ENCODE measurements at regions not wholly inside any gene's neighbourhood (a gene's known extent, or its start where the extent isn't known, plus 50 kb on each side); places are given as distances from the start of the nearest gene placed in this dataset.
"Not testable (repeated sequence)": the region's sequence is repeated elsewhere in the genome, so short reads cannot be mapped to it uniquely, and the experiment has no call there.

DNA sequence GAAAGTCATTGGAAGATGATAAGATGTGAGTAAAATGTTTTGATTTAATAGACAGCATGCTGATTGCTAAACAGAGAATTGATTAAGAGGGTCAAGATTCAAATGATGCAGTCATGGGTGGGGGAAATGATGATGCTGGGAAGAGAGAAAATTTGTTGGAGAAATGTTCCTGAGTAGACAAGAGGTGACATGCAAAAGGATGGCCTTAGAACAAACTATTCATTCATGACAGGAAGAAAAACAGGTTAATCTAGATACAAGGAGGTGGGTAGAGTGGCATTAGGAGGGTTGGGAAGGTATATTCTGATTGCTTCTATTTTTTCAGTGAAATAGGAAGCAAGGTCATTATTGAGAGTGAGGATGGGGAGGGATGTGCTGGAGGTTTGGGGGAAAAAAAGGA lies 146.7 kb downstream of the SEM1 start:
- no peak overlapping the region for H3K4me2 ChIP-seq
- no peaks in the 10 kb centered on the region for H3K36me3 ChIP-seq
- no peak overlapping the region for H3K4me3 ChIP-seq
- no peaks in the 10 kb centered on the region for H3K9me3 ChIP-seq
- no peaks in the 10 kb centered on the region for H3K27me3 ChIP-seq
- H4K20me1 ChIP-seq, result no peaks in the 10 kb centered on the region
- H3K27ac ChIP-seq, result no peak overlapping the region
- TF ChIP-seq Cebpa-rat (IDR thresholded peaks at IDR 0.05), result no peak
- H3K4me1 ChIP-seq, result no peaks in the 10 kb centered on the region
- H3K9ac ChIP-seq, result no peak overlapping the region

GRCh38 chr7:96562458-96562857 lies 147.2 kb downstream of the SEM1 start:
- Histone ChIP-seq H3K4me1 (no peaks in the 10 kb centered on the region), H3K9me3 (no peaks in the 10 kb centered on the region), H3K27me3 (no peaks in the 10 kb centered on the region), H3K9ac (no peak overlapping the region), H3K4me3 (no peak overlapping the region), H3K27ac (no peak overlapping the region), H3K36me3 (no peaks in the 10 kb centered on the region), H4K20me1 (no peaks in the 10 kb centered on the region), H3K4me2 (no peak overlapping the region)
- no peak for TF ChIP-seq Cebpa-rat (IDR thresholded peaks at IDR 0.05)

- Histone ChIP-seq H3K9ac (no peak overlapping the region), H3K4me1 (no peaks in the 10 kb centered on the region), H3K4me2 (no peak overlapping the region), H3K27me3 (no peaks in the 10 kb centered on the region), H3K9me3 (no peaks in the 10 kb centered on the region), H3K4me3 (no peak overlapping the region), H4K20me1 (no peaks in the 10 kb centered on the region), H3K27ac (no peak overlapping the region), H3K36me3 (no peaks in the 10 kb centered on the region)
- no peak for TF ChIP-seq Cebpa-rat (IDR thresholded peaks at IDR 0.05)
Observed at GRCh38 chr7:96561892-96562291, 147.8 kb downstream of the SEM1 start.

- no peaks in the 10 kb centered on the region for H3K27me3 ChIP-seq
- H4K20me1 ChIP-seq, result no peaks in the 10 kb centered on the region
- H3K9ac ChIP-seq, result no peak overlapping the region
- H3K36me3 ChIP-seq, result no peaks in the 10 kb centered on the region
- H3K9me3 ChIP-seq, result no peaks in the 10 kb centered on the region
- no peaks in the 10 kb centered on the region for H3K4me1 ChIP-seq
- H3K4me2 ChIP-seq, result no peak overlapping the region
- H3K4me3 ChIP-seq, result no peak overlapping the region
- TF ChIP-seq Cebpa-rat (IDR thresholded peaks at IDR 0.05), result no peak
- H3K27ac ChIP-seq, result no peak overlapping the region
Observed at GRCh38 chr7:96558530-96558929, 151.1 kb downstream of the SEM1 start.

DNA sequence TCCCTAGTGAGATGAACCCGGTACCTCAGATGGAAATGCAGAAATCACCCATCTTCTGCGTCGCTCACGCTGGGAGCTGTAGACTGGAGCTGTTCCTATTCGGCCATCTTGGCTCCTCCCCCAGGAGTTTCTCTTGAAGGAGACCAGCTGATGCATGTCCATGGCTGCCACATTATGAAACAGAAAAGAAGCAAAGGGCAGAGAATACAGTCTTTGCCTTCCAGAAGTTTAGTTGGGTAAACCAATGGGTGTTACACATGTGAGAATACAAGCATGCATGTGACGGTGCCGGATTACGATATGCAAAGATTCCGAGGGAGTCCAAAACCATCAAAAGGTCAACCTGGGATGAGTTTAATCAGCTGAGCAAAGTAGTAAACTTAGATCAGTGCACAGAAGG lies 151.6 kb downstream of the SEM1 start:
- H4K20me1 ChIP-seq, result no peaks in the 10 kb centered on the region
- H3K4me1 ChIP-seq, result no peaks in the 10 kb centered on the region
- no peaks in the 10 kb centered on the region for H3K36me3 ChIP-seq
- no peak overlapping the region for H3K27ac ChIP-seq
- H3K9ac ChIP-seq, result no peak overlapping the region
- no peak for TF ChIP-seq Cebpa-rat (IDR thresholded peaks at IDR 0.05)
- no peaks in the 10 kb centered on the region for H3K27me3 ChIP-seq
- no peak overlapping the region for H3K4me2 ChIP-seq
- no peaks in the 10 kb centered on the region for H3K9me3 ChIP-seq
- no peak overlapping the region for H3K4me3 ChIP-seq

- H3K4me2 ChIP-seq, H3K9me3 ChIP-seq, H3K27ac ChIP-seq, H3K4me1 ChIP-seq, H3K36me3 ChIP-seq, H3K27me3 ChIP-seq, H4K20me1 ChIP-seq, H3K4me3 ChIP-seq, H3K9ac ChIP-seq: not testable (repeated sequence)
Observed at GRCh38 chr7:96557598-96557997, 152.0 kb downstream of the SEM1 start.

DNA sequence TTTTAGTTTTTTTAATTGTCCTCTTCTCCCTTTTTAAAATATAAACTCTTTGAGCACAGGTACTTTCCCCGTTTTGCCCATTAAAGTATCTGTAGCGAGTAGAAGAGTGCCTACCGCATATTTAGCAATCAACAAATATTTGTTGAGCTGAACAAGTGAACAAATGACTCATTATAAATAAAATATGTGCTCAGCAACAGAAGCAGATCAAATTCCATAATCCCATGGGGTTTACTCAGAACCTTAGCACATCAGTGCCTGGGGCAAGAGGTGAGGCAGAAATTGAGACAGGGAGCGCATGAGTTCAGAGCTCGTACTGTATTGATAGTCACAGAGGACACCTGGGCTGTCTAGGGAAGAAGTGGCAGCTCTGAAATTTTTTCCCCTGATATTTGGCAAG lies 161.0 kb downstream of the SEM1 start:
- Histone ChIP-seq H3K27ac (no peak overlapping the region), H3K9me3 (no peaks in the 10 kb centered on the region), H4K20me1 (no peaks in the 10 kb centered on the region), H3K36me3 (no peaks in the 10 kb centered on the region), H3K4me2 (no peak overlapping the region), H3K9ac (no peak overlapping the region), H3K4me3 (no peak overlapping the region), H3K4me1 (no peaks in the 10 kb centered on the region), H3K27me3 (no peaks in the 10 kb centered on the region)
- no peak for TF ChIP-seq Cebpa-rat (IDR thresholded peaks at IDR 0.05)

DNA sequence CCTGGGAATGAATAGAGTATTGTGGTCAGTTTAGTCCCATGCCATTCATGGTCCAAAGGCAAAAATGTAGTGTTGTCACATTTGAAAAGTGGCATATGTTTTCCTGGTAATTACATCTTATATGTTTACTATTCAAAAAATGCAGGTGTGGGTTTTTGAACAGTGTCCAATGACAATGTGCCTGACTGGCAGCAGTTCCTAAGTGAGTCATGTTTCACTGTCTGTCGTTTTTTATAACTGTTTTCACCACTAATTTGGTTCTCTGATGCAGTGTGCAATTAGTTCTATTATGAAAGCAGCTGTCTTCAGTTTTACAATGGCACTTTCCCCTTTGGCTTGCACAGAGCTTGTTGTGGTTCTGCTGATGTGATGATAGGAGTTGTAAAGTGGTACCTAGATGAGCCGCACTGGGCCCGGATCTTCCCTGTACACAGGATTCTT lies 162.3 kb downstream of the SEM1 start:
- Histone ChIP-seq H3K36me3 (no peaks in the 10 kb centered on the region), H4K20me1 (no peaks in the 10 kb centered on the region), H3K27ac (no peak overlapping the region), H3K4me2 (no peak overlapping the region), H3K9me3 (no peaks in the 10 kb centered on the region), H3K4me3 (no peak overlapping the region), H3K4me1 (no peaks in the 10 kb centered on the region), H3K9ac (no peak overlapping the region), H3K27me3 (no peaks in the 10 kb centered on the region)
- TF ChIP-seq Cebpa-rat (IDR thresholded peaks at IDR 0.05), result no peak

DNA sequence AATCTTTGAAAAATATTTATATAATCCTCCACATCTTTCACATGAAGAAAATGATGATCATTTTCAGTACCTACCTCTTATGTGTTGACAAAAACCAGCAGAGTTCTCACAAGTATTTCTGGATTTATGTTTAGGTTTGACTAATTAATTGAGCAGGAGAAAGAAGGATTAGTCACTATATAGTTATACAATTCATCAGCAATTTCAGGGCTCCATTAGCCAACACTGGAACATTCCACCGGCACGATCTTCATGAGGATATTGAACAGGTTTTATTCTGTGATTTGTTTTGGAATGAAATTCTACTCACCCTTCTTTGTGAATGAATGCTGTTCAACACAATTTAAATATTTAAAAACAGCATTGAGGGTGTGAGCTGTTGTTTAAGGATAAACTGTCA lies 163.2 kb downstream of the SEM1 start:
- Histone ChIP-seq H4K20me1 (no peaks in the 10 kb centered on the region), H3K4me2 (no peak overlapping the region), H3K9ac (no peak overlapping the region), H3K4me3 (no peak overlapping the region), H3K4me1 (peaks cover 4% of the 10 kb centered on the region), H3K27me3 (no peaks in the 10 kb centered on the region), H3K27ac (no peak overlapping the region), H3K9me3 (no peaks in the 10 kb centered on the region), H3K36me3 (no peaks in the 10 kb centered on the region)
- TF ChIP-seq Cebpa-rat (IDR thresholded peaks at IDR 0.05), result no peak

- no peak overlapping the region for H3K4me3 ChIP-seq
- H3K27me3 ChIP-seq, result no peaks in the 10 kb centered on the region
- H3K27ac ChIP-seq, result no peak overlapping the region
- H3K36me3 ChIP-seq, result no peaks in the 10 kb centered on the region
- H3K4me2 ChIP-seq, result no peak overlapping the region
- H3K9me3 ChIP-seq, result no peaks in the 10 kb centered on the region
- peaks cover 27% of the 10 kb centered on the region for H3K4me1 ChIP-seq
- H4K20me1 ChIP-seq, result no peaks in the 10 kb centered on the region
- H3K9ac ChIP-seq, result no peak overlapping the region
- TF ChIP-seq Cebpa-rat (IDR thresholded peaks at IDR 0.05), result no peak
Observed at GRCh38 chr7:96539471-96539870, 170.2 kb downstream of the SEM1 start.

GRCh38 chr7:96538632-96539031 lies 171.0 kb downstream of the SEM1 start:
- H3K27me3 ChIP-seq, result no peaks in the 10 kb centered on the region
- H3K27ac ChIP-seq, result peak overlapping the region; percentile 25; the same call in 1 of the 2 replicates
- no peak for TF ChIP-seq Cebpa-rat (IDR thresholded peaks at IDR 0.05)

More at GRCh38 chr7:96538632-96539031, 171.0 kb downstream of the SEM1 start:
- Histone ChIP-seq H3K9ac (no peak overlapping the region), H4K20me1 (no peaks in the 10 kb centered on the region), H3K4me3 (no peak overlapping the region), H3K36me3 (no peaks in the 10 kb centered on the region), H3K4me2 (peak overlapping the region; percentile 46), H3K4me1 (peaks cover 27% of the 10 kb centered on the region), H3K9me3 (no peaks in the 10 kb centered on the region)

Measured in BLaER1 (cell line).